ENCODE measurements at regions not wholly inside any gene's neighbourhood (a gene's known extent, or its start where the extent isn't known, plus 50 kb on each side); places are given as distances from the start of the nearest gene placed in this dataset.

DNA sequence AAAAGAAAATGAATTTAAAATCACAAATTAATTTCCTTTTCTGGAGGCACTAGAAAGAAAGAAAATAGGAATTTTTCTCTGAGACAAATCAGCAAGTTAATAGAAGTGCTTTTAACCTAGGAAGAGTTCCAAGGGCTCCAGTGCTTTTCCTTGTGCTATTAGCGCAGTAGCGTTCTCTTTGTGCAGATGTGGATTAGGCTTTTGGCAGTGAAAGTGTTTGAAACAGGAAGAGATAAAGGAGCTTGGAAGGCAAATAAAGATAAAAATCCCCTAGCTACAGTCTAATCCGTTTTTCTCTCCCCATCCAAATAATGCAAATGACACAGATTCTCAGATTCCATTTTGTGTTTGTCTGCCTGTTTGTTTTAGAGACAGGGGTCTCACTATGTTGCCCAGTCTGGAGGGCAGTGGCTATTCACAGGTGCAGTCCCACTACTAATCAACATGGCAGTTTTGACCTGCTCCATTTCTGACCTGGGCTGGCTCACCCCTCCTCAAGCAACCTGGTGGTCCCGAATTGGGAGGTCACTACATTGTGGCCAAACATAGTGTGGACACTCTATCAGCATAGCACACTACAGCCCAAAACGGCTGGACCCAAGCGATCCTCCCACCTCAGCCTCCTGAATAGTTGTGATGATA lies 166.1 kb downstream of the PAWR start:
- no peaks in the 10 kb centered on the region for H3K27me3 Mint-ChIP-seq (ENCODE audit: low read depth)
- H3K9me3 Mint-ChIP-seq = no peaks in the 10 kb centered on the region
- no peaks in the 10 kb centered on the region for H3K36me3 Mint-ChIP-seq (ENCODE audit: low read depth)
- TF ChIP-seq, protein P1, sequence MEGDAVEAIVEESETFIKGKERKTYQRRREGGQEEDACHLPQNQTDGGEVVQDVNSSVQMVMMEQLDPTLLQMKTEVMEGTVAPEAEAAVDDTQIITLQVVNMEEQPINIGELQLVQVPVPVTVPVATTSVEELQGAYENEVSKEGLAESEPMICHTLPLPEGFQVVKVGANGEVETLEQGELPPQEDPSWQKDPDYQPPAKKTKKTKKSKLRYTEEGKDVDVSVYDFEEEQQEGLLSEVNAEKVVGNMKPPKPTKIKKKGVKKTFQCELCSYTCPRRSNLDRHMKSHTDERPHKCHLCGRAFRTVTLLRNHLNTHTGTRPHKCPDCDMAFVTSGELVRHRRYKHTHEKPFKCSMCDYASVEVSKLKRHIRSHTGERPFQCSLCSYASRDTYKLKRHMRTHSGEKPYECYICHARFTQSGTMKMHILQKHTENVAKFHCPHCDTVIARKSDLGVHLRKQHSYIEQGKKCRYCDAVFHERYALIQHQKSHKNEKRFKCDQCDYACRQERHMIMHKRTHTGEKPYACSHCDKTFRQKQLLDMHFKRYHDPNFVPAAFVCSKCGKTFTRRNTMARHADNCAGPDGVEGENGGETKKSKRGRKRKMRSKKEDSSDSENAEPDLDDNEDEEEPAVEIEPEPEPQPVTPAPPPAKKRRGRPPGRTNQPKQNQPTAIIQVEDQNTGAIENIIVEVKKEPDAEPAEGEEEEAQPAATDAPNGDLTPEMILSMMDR (IDR thresholded peaks at IDR 0.05; ENCODE audit: unreplicated experiment in 3 of 3) = no peak
- no peak overlapping the region for H3K4me3 Mint-ChIP-seq
- H3K4me1 Mint-ChIP-seq = peaks cover 5% of the 10 kb centered on the region
- no peak overlapping the region for H3K27ac Mint-ChIP-seq

DNA sequence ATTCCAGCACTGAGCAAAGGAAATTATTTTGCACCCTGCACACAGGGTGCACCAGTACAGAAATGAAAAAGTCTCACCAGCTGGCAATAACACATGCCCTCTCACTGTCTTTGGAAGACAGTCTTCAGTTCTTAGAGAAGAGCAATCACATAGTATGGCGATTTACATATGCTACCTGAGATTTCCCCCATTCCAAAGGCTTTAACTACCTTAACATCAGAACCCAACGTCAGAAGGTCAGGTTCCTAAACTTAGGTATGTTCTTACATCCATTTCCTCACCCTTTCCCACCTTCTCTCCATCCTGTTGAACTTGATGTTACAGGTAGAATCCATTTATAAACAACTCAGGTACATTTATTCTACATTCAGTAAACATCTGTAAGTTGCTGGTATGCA lies 167.8 kb downstream of the PAWR start:
- H3K4me3 Mint-ChIP-seq = no peak overlapping the region
- no peaks in the 10 kb centered on the region for H3K27me3 Mint-ChIP-seq (ENCODE audit: low read depth)
- peaks cover 5% of the 10 kb centered on the region for H3K4me1 Mint-ChIP-seq
- H3K36me3 Mint-ChIP-seq (ENCODE audit: low read depth) = no peaks in the 10 kb centered on the region
- no peaks in the 10 kb centered on the region for H3K9me3 Mint-ChIP-seq
- TF ChIP-seq, protein P1 (IDR thresholded peaks at IDR 0.05; ENCODE audit: unreplicated experiment in 3 of 3) = no peak
- H3K27ac Mint-ChIP-seq = no peak overlapping the region

DNA sequence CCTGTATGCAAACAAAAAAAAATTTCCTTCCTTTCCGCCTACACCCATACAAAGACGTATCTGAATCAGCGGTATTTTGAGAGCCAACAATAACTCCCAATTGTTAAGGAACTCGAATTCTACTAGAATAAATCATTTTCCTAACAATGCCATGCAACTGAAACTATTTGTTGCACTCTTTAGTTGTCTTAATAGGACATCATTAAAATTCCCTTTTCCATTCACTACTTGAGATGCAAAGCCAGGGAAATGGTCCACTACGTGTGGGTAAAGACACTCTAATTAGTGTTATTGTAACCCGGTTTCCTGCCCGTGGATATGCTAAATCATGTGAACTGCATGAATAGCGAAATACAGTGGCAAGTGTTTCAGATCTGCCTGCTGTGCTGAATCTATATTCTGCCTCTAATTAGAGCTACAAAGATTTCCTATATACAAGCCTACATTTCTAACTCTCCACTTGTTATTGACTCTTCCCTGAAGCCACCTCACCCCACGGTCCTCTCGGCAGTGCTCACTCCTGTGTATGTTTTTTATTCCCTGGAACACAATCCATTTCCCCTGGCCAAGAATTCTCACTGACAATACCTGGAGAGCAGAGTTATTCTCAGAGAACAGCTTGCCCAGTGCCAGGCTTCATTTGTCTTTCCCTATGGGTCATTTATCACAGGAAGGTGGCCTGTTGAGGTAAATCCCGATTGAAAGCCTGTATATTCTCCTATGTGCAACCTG lies 168.3 kb downstream of the PAWR start:
- TF ChIP-seq, protein P1 (IDR thresholded peaks at IDR 0.05; ENCODE audit: unreplicated experiment in 3 of 3) = no peak
- Mint-ChIP-seq H3K27ac (no peak overlapping the region), H3K36me3 (ENCODE audit: low read depth) (no peaks in the 10 kb centered on the region), H3K27me3 (ENCODE audit: low read depth) (no peaks in the 10 kb centered on the region), H3K9me3 (no peaks in the 10 kb centered on the region), H3K4me3 (no peak overlapping the region), H3K4me1 (peaks cover 5% of the 10 kb centered on the region)

DNA sequence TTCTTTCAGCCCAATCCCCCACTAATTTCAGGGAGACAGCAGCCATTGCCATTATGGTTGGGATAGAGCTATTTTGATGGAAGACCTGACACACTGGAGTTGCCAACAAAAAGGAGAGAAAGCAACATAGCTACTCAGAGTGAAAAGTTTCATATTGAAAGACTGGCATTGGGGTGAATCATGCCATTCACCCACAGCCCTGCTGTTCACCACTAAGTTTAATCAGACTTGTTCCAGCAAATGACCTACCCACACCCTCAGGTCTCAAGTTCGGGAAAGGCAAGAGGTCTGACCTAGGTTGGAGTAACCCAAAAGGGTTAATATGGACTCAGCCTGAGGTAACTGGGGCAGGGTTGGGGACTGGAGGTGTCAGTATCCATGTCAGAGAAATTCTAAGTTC lies 169.2 kb downstream of the PAWR start:
- Mint-ChIP-seq H3K4me1 (peaks cover 5% of the 10 kb centered on the region), H3K27ac (no peak overlapping the region), H3K9me3 (peaks cover 2% of the 10 kb centered on the region), H3K27me3 (ENCODE audit: low read depth) (no peaks in the 10 kb centered on the region), H3K4me3 (no peak overlapping the region), H3K36me3 (ENCODE audit: low read depth) (no peaks in the 10 kb centered on the region)
- TF ChIP-seq, protein P1 (IDR thresholded peaks at IDR 0.05; ENCODE audit: unreplicated experiment in 3 of 3) = no peak

DNA sequence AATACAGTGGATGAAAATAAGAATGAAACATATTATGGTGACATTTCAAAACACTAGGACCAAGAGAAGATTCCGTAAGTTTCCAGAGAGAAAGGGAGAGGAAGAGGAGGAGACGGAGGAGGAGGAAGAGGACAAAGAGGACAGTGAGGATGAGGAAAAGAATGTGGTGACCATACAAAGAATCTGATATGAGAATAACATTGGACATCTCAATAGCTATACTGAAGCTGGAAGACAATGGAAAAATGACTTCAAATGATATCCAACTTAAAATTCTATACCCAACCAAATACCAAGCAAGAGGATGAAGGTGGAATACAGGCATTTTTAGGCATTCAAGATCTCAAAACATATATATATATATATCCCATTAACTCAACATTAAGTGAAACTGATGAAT lies 173.4 kb downstream of the PAWR start:
- Mint-ChIP-seq H3K4me3 (no peak overlapping the region), H3K27me3 (ENCODE audit: low read depth) (no peaks in the 10 kb centered on the region), H3K27ac (no peak overlapping the region), H3K36me3 (ENCODE audit: low read depth) (peaks cover 6% of the 10 kb centered on the region), H3K9me3 (peaks cover 11% of the 10 kb centered on the region), H3K4me1 (peaks cover under 1% of the 10 kb centered on the region)
- TF ChIP-seq, protein P1 (IDR thresholded peaks at IDR 0.05; ENCODE audit: unreplicated experiment in 3 of 3) = no peak

DNA sequence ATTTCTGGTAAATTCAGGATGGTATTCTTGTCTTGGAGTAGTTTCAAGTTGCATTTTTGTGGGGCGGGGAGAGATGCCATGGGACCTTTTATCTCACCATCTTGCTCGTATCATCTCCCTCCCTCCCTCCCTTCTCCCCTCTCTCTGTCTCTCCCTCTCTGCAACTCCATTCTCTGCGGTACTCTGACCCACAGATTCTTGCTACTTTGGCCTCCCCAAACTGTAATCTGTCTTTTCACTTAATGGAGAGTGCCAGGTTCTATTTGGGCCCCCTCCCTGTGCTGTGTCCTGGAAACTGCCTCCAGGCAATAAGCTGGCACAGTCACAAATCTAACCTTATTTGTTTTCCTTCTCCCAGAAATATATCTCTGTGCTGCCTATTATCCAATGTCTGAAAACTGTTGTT lies 175.2 kb downstream of the PAWR start:
- no peaks in the 10 kb centered on the region for H3K4me1 Mint-ChIP-seq
- TF ChIP-seq, protein P1 (IDR thresholded peaks at IDR 0.05; ENCODE audit: unreplicated experiment in 3 of 3) = no peak
- no peaks in the 10 kb centered on the region for H3K27me3 Mint-ChIP-seq (ENCODE audit: low read depth)

More for the DNA sequence above, 175.2 kb downstream of the PAWR start:
- H3K27ac Mint-ChIP-seq = no peak overlapping the region
- no peak overlapping the region for H3K4me3 Mint-ChIP-seq
- H3K36me3 Mint-ChIP-seq (ENCODE audit: low read depth) = peaks cover 6% of the 10 kb centered on the region
- peaks cover 11% of the 10 kb centered on the region for H3K9me3 Mint-ChIP-seq

All from nephron (organoid).